Neural progenitor cell (in vitro differentiated cells): ENCODE measurements at regions not wholly inside any gene's neighbourhood (a gene's known extent, or its start where the extent isn't known, plus 50 kb on each side); places are given as distances from the start of the nearest gene placed in this dataset.

Source experiments
- DNase-seq: peaks from one replicate; pipeline ENCODE4 v3.0.0-alpha.2; 2016; ENCODE audit warnings: low spot score
- H2AFZ ChIP-seq: fragments of 200-600 bp; sonication (generic); replicated peaks from 2 replicates; pipeline ENCODE4 v1.6.1; 2016; ENCODE audit warnings: antibody characterized with exemption
- H3F3A ChIP-seq: fragments of 200-600 bp; sonication (generic); 2 replicates; pipeline ENCODE4 v1.6.1; 2016; ENCODE audit warnings: antibody characterized with exemption, low read depth
- H3K27ac ChIP-seq: fragments of 200-600 bp; sonication (generic); 2 replicates; pipeline ENCODE4 v1.5.1; 2016; ENCODE audit warnings: mild to moderate bottlenecking
- H3K27me3 ChIP-seq: fragments of 200-600 bp; sonication (generic); 2 replicates; pipeline ENCODE4 v1.6.1; 2016; ENCODE audit warnings: mild to moderate bottlenecking, moderate library complexity
- H3K36me3 ChIP-seq: fragments of 200-600 bp; sonication (generic); 2 replicates; pipeline ENCODE4 v1.5.1; 2016
- H3K4me1 ChIP-seq: fragments of 200-600 bp; sonication (generic); 2 replicates; pipeline ENCODE4 v1.6.1; 2016; ENCODE audit warnings: mixed run types
- H3K4me2 ChIP-seq: fragments of 200-600 bp; sonication (generic); 2 replicates; pipeline ENCODE4 v1.6.1; 2016
- H3K4me3 ChIP-seq: fragments of 200-600 bp; sonication (generic); 2 replicates; pipeline ENCODE4 v1.5.1; 2016
- H3K79me2 ChIP-seq: fragments of 200-600 bp; sonication (generic); 2 replicates; pipeline ENCODE4 v1.6.1; 2016; ENCODE audit warnings: low read depth
- H3K9ac ChIP-seq: fragments of 200-600 bp; sonication (generic); 2 replicates; pipeline ENCODE4 v1.6.1; 2016
- H3K9me3 ChIP-seq: fragments of 200-600 bp; sonication (generic); 2 replicates; pipeline ENCODE4 v1.5.1; 2016; ENCODE audit warnings: low read depth
- H4K20me1 ChIP-seq: fragments of 200-600 bp; sonication (generic); 2 replicates; pipeline ENCODE4 v1.6.1; 2016; ENCODE audit warnings: low read depth
- H3K27ac Mint-ChIP-seq: 3 replicates; pipeline ENCODE4 v1.8.0; 2021; ENCODE audit warnings: mixed read lengths
- H3K27me3 Mint-ChIP-seq: 2 replicates; pipeline ENCODE4 v1.8.0; 2022; ENCODE audit warnings: low read depth, mild to moderate bottlenecking, inconsistent platforms, moderate library complexity, mixed read lengths; ENCODE audit not compliant: insufficient read depth
- H3K36me3 Mint-ChIP-seq: 3 replicates; pipeline ENCODE4 v1.8.0; 2021; ENCODE audit warnings: mixed read lengths
- H3K4me1 Mint-ChIP-seq: 3 replicates; pipeline ENCODE4 v1.8.0; 2021; ENCODE audit warnings: mixed read lengths
- H3K4me3 Mint-ChIP-seq: 3 replicates; pipeline ENCODE4 v1.8.0; 2021; ENCODE audit warnings: mild to moderate bottlenecking, moderate library complexity, mixed read lengths
- H3K9me3 Mint-ChIP-seq: 3 replicates; pipeline ENCODE4 v1.8.0; 2020; ENCODE audit warnings: mixed read lengths
- EZH2 ChIP-seq: fragments of 200-600 bp; sonication (generic); IDR thresholded peaks from 2 replicates; pipeline ENCODE4 v1.6.1; 2017; ENCODE audit warnings: antibody characterized with exemption, mild to moderate bottlenecking, moderate library complexity
- EZH2phosphoT487 ChIP-seq: fragments of 200-600 bp; sonication (generic); IDR thresholded peaks from 2 replicates; pipeline ENCODE4 v1.6.1; 2017; ENCODE audit warnings: antibody characterized with exemption
- TF ChIP-seq, protein P1 (sequence below): fragments of 200-600 bp; sonication (generic); IDR thresholded peaks from 2 replicates; pipeline ENCODE4 v1.5.1; 2017; ENCODE audit warnings: antibody characterized with exemption, mild to moderate bottlenecking

DNA sequence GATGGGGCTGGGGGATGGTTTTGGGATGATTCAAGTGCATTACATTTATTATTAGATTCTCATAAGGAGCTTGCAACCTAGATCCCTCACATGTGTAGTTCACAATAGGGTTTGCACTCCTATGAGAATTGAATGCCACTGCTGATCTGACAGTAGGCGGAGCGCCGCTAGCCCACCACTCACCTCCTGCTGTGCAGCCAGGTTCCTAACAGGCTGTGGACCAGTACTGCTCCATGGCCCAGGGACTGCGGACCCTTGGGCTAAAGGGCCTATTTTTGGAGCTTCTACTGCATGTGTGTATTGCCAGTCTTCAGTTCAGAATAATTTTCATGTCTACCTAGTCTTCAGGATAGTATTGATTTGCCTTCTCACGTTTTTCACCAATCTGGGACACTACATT is 165.3 kb upstream of the TWIST2 start:
- Mint-ChIP-seq H3K27me3 (peaks cover 2% of the 10 kb centered on the region), H3K9me3 (peaks cover 9% of the 10 kb centered on the region), H3K4me3 (no peak overlapping the region), H3K36me3 (no peaks in the 10 kb centered on the region), H3K4me1 (peaks cover 3% of the 10 kb centered on the region), H3K27ac (no peak overlapping the region)
- Histone ChIP-seq H3K79me2 (no peaks in the 10 kb centered on the region), H3K27ac (no peak overlapping the region), H3F3A (no peaks in the 10 kb centered on the region), H3K4me2 (no peak overlapping the region), H2AFZ (no peak overlapping the region), H3K9me3 (no peaks in the 10 kb centered on the region), H3K4me3 (no peak overlapping the region), H3K27me3 (no peaks in the 10 kb centered on the region), H4K20me1 (no peaks in the 10 kb centered on the region), H3K36me3 (no peaks in the 10 kb centered on the region), H3K9ac (no peak overlapping the region), H3K4me1 (no peaks in the 10 kb centered on the region)
- no peak for DNase-seq
- TF ChIP-seq, protein P1, sequence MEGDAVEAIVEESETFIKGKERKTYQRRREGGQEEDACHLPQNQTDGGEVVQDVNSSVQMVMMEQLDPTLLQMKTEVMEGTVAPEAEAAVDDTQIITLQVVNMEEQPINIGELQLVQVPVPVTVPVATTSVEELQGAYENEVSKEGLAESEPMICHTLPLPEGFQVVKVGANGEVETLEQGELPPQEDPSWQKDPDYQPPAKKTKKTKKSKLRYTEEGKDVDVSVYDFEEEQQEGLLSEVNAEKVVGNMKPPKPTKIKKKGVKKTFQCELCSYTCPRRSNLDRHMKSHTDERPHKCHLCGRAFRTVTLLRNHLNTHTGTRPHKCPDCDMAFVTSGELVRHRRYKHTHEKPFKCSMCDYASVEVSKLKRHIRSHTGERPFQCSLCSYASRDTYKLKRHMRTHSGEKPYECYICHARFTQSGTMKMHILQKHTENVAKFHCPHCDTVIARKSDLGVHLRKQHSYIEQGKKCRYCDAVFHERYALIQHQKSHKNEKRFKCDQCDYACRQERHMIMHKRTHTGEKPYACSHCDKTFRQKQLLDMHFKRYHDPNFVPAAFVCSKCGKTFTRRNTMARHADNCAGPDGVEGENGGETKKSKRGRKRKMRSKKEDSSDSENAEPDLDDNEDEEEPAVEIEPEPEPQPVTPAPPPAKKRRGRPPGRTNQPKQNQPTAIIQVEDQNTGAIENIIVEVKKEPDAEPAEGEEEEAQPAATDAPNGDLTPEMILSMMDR, result no peak
- TF ChIP-seq EZH2, result no peak
- TF ChIP-seq EZH2phosphoT487, result no peak

DNA sequence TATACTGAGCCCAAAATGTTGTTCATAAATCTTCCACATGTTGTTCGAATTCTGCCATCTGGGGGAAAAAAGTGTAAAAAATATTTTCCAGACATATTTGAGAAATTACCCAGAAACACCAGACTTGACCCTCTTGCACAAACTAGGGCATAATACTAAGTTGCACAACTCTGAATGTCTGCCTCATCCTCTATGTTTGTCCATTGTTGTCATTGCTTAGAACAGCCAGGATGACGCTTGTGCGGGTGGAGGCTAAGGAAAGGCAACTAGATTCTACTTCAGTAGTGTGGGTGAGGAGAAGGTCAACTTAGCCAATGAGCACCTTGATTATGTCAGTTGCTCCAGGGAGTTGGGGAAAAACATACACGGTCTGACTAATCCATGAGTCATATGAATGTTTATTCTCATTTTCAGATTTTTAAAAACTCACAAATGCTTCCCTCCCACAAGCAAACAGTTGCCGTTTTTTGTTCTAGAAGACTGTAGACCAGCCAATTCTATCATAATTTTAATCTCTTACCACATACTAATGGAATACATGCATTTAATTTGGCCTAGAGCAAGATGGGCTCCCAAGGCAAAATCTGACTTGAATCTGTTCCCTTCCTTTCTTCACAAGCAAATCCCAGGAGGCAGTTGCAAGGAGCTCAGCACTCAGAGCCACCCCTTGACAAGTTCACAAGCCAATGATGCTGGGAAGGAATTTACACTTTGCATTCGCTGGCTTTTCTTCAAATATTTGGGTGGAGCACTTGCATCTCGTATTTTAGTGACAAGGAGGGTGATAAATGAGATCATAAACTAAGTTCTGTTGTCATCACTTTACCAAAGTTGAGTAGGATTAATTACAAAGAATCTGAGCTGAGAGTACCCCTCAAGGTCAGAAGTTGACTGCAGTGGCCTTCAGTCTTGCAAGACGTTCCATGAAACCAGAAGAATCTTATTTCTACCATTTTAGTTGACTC is 163.2 kb upstream of the TWIST2 start:
- Mint-ChIP-seq H3K4me1 (peaks cover 8% of the 10 kb centered on the region), H3K27me3 (peaks cover 6% of the 10 kb centered on the region), H3K27ac (no peak overlapping the region), H3K36me3 (no peaks in the 10 kb centered on the region), H3K4me3 (no peak overlapping the region), H3K9me3 (no peaks in the 10 kb centered on the region)
- H3K79me2 ChIP-seq, result no peaks in the 10 kb centered on the region
- H3K9me3 ChIP-seq, result no peaks in the 10 kb centered on the region
- H3K9ac ChIP-seq, result no peak overlapping the region
- H3K36me3 ChIP-seq, result no peaks in the 10 kb centered on the region
- TF ChIP-seq EZH2 (no peak), EZH2phosphoT487 (no peak)
- TF ChIP-seq, protein P1, result no peak
- H3K4me1 ChIP-seq, result no peaks in the 10 kb centered on the region
- no peak overlapping the region for H3K4me2 ChIP-seq
- H2AFZ ChIP-seq, result no peak overlapping the region
- H3K4me3 ChIP-seq, result no peak overlapping the region
- no peak for DNase-seq
- H3F3A ChIP-seq, result no peaks in the 10 kb centered on the region
- H4K20me1 ChIP-seq, result no peaks in the 10 kb centered on the region
- H3K27me3 ChIP-seq, result no peaks in the 10 kb centered on the region
- H3K27ac ChIP-seq, result no peak overlapping the region

DNA sequence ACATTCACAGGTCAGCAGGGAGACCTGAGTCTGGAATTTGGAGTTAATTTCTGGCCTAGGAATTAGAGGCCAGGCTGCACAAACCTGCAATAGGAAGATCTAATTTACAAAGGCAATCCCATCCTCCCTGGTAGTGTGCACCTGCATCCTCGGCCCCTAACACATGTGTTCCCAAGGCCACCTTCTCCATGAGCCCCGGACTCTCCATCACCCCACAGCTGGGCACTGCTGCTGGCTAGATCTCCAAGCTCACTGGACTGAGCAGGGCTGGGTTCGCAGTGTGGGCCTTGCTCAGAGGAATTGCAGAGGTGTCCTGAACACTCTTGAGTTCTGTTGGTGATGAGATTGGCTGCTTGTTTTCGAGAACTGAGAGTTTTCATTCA is 162.6 kb upstream of the TWIST2 start:
- no peak for DNase-seq
- no peak overlapping the region for H2AFZ ChIP-seq
- no peak overlapping the region for H3K9ac ChIP-seq
- no peaks in the 10 kb centered on the region for H3F3A ChIP-seq
- H3K4me2 ChIP-seq, result no peak overlapping the region
- Mint-ChIP-seq H3K4me3 (no peak overlapping the region), H3K9me3 (no peaks in the 10 kb centered on the region), H3K36me3 (no peaks in the 10 kb centered on the region), H3K4me1 (peaks cover 8% of the 10 kb centered on the region), H3K27me3 (peaks cover 6% of the 10 kb centered on the region), H3K27ac (no peak overlapping the region)
- H3K4me3 ChIP-seq, result no peak overlapping the region
- TF ChIP-seq EZH2, result no peak
- TF ChIP-seq, protein P1, result no peak
- no peaks in the 10 kb centered on the region for H3K9me3 ChIP-seq
- H3K36me3 ChIP-seq, result no peaks in the 10 kb centered on the region
- H3K27me3 ChIP-seq, result no peaks in the 10 kb centered on the region
- no peaks in the 10 kb centered on the region for H4K20me1 ChIP-seq
- no peak overlapping the region for H3K27ac ChIP-seq
- no peaks in the 10 kb centered on the region for H3K79me2 ChIP-seq
- no peaks in the 10 kb centered on the region for H3K4me1 ChIP-seq
